ENCODE measurements at regions not wholly inside any gene's neighbourhood (a gene's known extent, or its start where the extent isn't known, plus 50 kb on each side); places are given as distances from the start of the nearest gene placed in this dataset.

DNA sequence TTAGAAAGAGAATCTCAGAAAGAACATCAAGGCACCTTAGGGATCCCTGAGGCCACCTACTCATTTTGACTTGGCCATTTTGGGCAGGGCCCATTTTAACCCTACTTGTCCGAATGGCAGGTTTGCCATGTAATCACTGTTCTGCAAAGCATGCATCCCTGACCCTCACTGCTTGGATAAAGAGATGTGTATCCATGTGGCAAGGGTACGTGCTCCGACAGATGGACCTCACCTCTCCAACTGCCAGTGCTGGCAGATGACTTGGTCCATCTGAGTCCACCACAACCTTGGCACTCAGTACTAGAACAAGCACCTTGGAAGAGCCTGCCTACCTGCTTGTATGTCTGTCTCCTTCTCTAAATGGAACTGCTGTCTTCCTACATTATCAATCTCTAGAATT, 139.4 kb downstream of the SPATA19 start:
- TF ChIP-seq POLR2A (IDR thresholded peaks at IDR 0.05): no peak
- no peak for TF ChIP-seq CTCF (IDR thresholded peaks at IDR 0.05)
- TF ChIP-seq EP300 (IDR thresholded peaks at IDR 0.05): no peak
